Astrocyte (in vitro differentiated cells and primary cell): ENCODE measurements at regions not wholly inside any gene's neighbourhood (a gene's known extent, or its start where the extent isn't known, plus 50 kb on each side); places are given as distances from the start of the nearest gene placed in this dataset.

Experiments
- CTCF ChIP-seq: IDR thresholded peaks from 2 replicates; pipeline ENCODE4 v1.5.1; 2011; ENCODE audit warnings: low read depth, mild to moderate bottlenecking, inconsistent platforms, low read length, moderate library complexity; ENCODE audit not compliant: insufficient read depth
- EZH2 ChIP-seq: IDR thresholded peaks from 2 replicates; pipeline ENCODE4 v1.6.1; 2012; ENCODE audit warnings: mild to moderate bottlenecking, low read length, inconsistent platforms; ENCODE audit not compliant: insufficient read depth

GRCh38 chr1:187920976-187921375 lies 1092.2 kb downstream of the PLA2G4A start:
- TF ChIP-seq EZH2 (no peak), CTCF (no peak)
